HG03521 (cell line): ENCODE measurements at regions not wholly inside any gene's neighbourhood (a gene's known extent, or its start where the extent isn't known, plus 50 kb on each side); places are given as distances from the start of the nearest gene placed in this dataset.

Experiments used
- ATAC-seq: cut with Tn5 transposase; IDR thresholded peaks from one replicate; pipeline ENCODE4 v1.9.1; 2021; ENCODE audit warnings: mild to moderate bottlenecking, moderate library complexity; ENCODE audit not compliant: unreplicated experiment

GRCh38 chr15:94057305-94057704 is 174.1 kb upstream of the MCTP2 start:
- ATAC-seq, result no peak

- ATAC-seq, result no peak
Observed at GRCh38 chr15:94056314-94056713, 175.0 kb upstream of the MCTP2 start.

- ATAC-seq, result no peak
Observed at GRCh38 chr15:94053626-94054025, 177.7 kb upstream of the MCTP2 start.

GRCh38 chr15:94052711-94053110 is 178.7 kb upstream of the MCTP2 start:
- no peak for ATAC-seq

GRCh38 chr15:94047566-94047965 is 183.8 kb upstream of the MCTP2 start:
- no peak for ATAC-seq

GRCh38 chr15:94042180-94042928 is 189.0 kb upstream of the MCTP2 start:
- no peak for ATAC-seq

- ATAC-seq, result no peak
Observed at GRCh38 chr15:94041746-94042145, 189.6 kb upstream of the MCTP2 start.

- ATAC-seq, result no peak
Observed at GRCh38 chr15:94040541-94041248, 190.7 kb upstream of the MCTP2 start.

GRCh38 chr15:94036156-94036555 is 195.2 kb upstream of the MCTP2 start:
- no peak for ATAC-seq

- ATAC-seq, result no peak
Observed at GRCh38 chr15:94033683-94034020, 197.7 kb upstream of the MCTP2 start.

- no peak for ATAC-seq
Observed at GRCh38 chr15:94033014-94033682, 198.2 kb upstream of the MCTP2 start.

- no peak for ATAC-seq
Observed at GRCh38 chr15:94032571-94032970, 198.8 kb upstream of the MCTP2 start.

- no peak for ATAC-seq
Observed at GRCh38 chr15:94031072-94031471, 200.3 kb upstream of the MCTP2 start.

GRCh38 chr15:94029495-94029894 is 201.9 kb upstream of the MCTP2 start:
- no peak for ATAC-seq

- no peak for ATAC-seq
Observed at GRCh38 chr15:94028809-94029208, 202.6 kb upstream of the MCTP2 start.

- ATAC-seq, result no peak
Observed at GRCh38 chr15:94028121-94028520, 203.2 kb upstream of the MCTP2 start.

GRCh38 chr15:94027581-94027980 is 203.8 kb upstream of the MCTP2 start:
- no peak for ATAC-seq

- ATAC-seq, result no peak
Observed at GRCh38 chr15:94026458-94027304, 204.7 kb upstream of the MCTP2 start.

GRCh38 chr15:94023531-94023930 is 207.8 kb upstream of the MCTP2 start:
- no peak for ATAC-seq

GRCh38 chr15:94021621-94022320 is 209.6 kb upstream of the MCTP2 start:
- ATAC-seq, result no peak

GRCh38 chr15:94019062-94019461 is 212.3 kb upstream of the MCTP2 start:
- no peak for ATAC-seq
